ENCODE measurements at regions not wholly inside any gene's neighbourhood (a gene's known extent, or its start where the extent isn't known, plus 50 kb on each side); places are given as distances from the start of the nearest gene placed in this dataset.

GRCh38 chr12:53836119-53836655 lies 84.4 kb upstream of the CISTR start:
- Histone ChIP-seq H3K36me3 (replicated peaks in 1 of 2; ENCODE audit: control insufficient read depth in 2 of 2, insufficient read depth in 2 of 2, low read length in 2 of 2) (no peaks in the 10 kb centered on the region), H3K27me3 (ENCODE audit: control insufficient read depth in 3 of 3, insufficient read depth in 3 of 3, low read depth in 1 of 3, low read length in 3 of 3) (peaks cover 0 to 56% (median 0%) of the 10 kb centered on the region in 3 experiments), H3K9ac (ENCODE audit: low read depth, low read length, poor library complexity) (no peak overlapping the region), H3K4me3 (ENCODE audit: low read length in 2 of 2) (no peak overlapping the region), H2BK15ac (ENCODE audit: low read length) (no peak overlapping the region), H3K4ac (ENCODE audit: low read length) (no peak overlapping the region), H3K4me1 (ENCODE audit: control insufficient read depth in 2 of 2, insufficient read depth in 1 of 2, low read depth in 1 of 2, low read length in 2 of 2) (no peaks in the 10 kb centered on the region), H2AK5ac (ENCODE audit: low read depth, low read length) (no peak overlapping the region), H3K79me1 (ENCODE audit: low read depth, low read length) (no peaks in the 10 kb centered on the region), H4K91ac (ENCODE audit: low read depth, low read length, poor library complexity) (no peak overlapping the region), H3K9me3 (replicated peaks in 1 of 2; ENCODE audit: control insufficient read depth in 2 of 2, insufficient read depth in 1 of 2, low read depth in 1 of 2, low read length in 2 of 2) (no peaks in the 10 kb centered on the region), H4K8ac (ENCODE audit: low read depth, low read length) (no peak overlapping the region), H3K4me2 (ENCODE audit: insufficient read depth, low read length, poor library complexity, severe bottlenecking) (no peak overlapping the region), H3K27ac (replicated peaks; ENCODE audit: low read length) (no peak overlapping the region), H2BK120ac (ENCODE audit: low read depth, low read length) (no peak overlapping the region), H3K14ac (ENCODE audit: low read length) (no peak overlapping the region), H2BK12ac (ENCODE audit: low read length) (no peak overlapping the region), H3K23ac (ENCODE audit: low read depth, low read length, poor library complexity) (no peak overlapping the region), H2AFZ (ENCODE audit: low read length) (no peak overlapping the region), H2BK5ac (ENCODE audit: low read length) (no peak overlapping the region), H3K18ac (ENCODE audit: low read length) (no peak overlapping the region)
- no peak for DNase-seq (ENCODE audit: low spot score)
- WGBS, 2 donors (ENCODE audit: extremely low coverage in 2 of 2, insufficient read length in 2 of 2, insufficient replicate concordance in 1 of 2): no CpG with 5 or more reads among the region's 5 CpGs

- H4K8ac ChIP-seq (ENCODE audit: low read depth, low read length): no peak overlapping the region
- no CpG with 5 or more reads among the region's 2 CpGs for WGBS, 2 donors (ENCODE audit: extremely low coverage in 2 of 2, insufficient read length in 2 of 2, insufficient replicate concordance in 1 of 2)
- H3K18ac ChIP-seq (ENCODE audit: low read length): no peak overlapping the region
- no peaks in the 10 kb centered on the region for H3K79me1 ChIP-seq (ENCODE audit: low read depth, low read length)
- H3K4me2 ChIP-seq (ENCODE audit: insufficient read depth, low read length, poor library complexity, severe bottlenecking): no peak overlapping the region
- H3K4ac ChIP-seq (ENCODE audit: low read length): no peak overlapping the region
- H3K4me1 ChIP-seq (ENCODE audit: control insufficient read depth in 2 of 2, insufficient read depth in 1 of 2, low read depth in 1 of 2, low read length in 2 of 2): peaks cover 0 to 2% of the 10 kb centered on the region in 2 donors
- H4K91ac ChIP-seq (ENCODE audit: low read depth, low read length, poor library complexity): no peak overlapping the region
- H3K9me3 ChIP-seq (replicated peaks in 1 of 2; ENCODE audit: control insufficient read depth in 2 of 2, insufficient read depth in 1 of 2, low read depth in 1 of 2, low read length in 2 of 2): no peaks in the 10 kb centered on the region
- H3K14ac ChIP-seq (ENCODE audit: low read length): no peak overlapping the region
- peaks cover 0 to 47% (median 0%) of the 10 kb centered on the region in 3 experiments for H3K27me3 ChIP-seq (ENCODE audit: control insufficient read depth in 3 of 3, insufficient read depth in 3 of 3, low read depth in 1 of 3, low read length in 3 of 3)
- H3K9ac ChIP-seq (ENCODE audit: low read depth, low read length, poor library complexity): no peak overlapping the region
- H2BK12ac ChIP-seq (ENCODE audit: low read length): no peak overlapping the region
- H2AK5ac ChIP-seq (ENCODE audit: low read depth, low read length): no peak overlapping the region
- no peak overlapping the region for H2AFZ ChIP-seq (ENCODE audit: low read length)
- H2BK15ac ChIP-seq (ENCODE audit: low read length): no peak overlapping the region
- H2BK5ac ChIP-seq (ENCODE audit: low read length): no peak overlapping the region
- H3K36me3 ChIP-seq (replicated peaks in 1 of 2; ENCODE audit: control insufficient read depth in 2 of 2, insufficient read depth in 2 of 2, low read length in 2 of 2): no peaks in the 10 kb centered on the region
- DNase-seq (ENCODE audit: low spot score): no peak
- no peak overlapping the region for H3K4me3 ChIP-seq (ENCODE audit: low read length in 2 of 2)
- H2BK120ac ChIP-seq (ENCODE audit: low read depth, low read length): no peak overlapping the region
- H3K23ac ChIP-seq (ENCODE audit: low read depth, low read length, poor library complexity): no peak overlapping the region
- no peak overlapping the region for H3K27ac ChIP-seq (replicated peaks; ENCODE audit: low read length)
Observed at GRCh38 chr12:53838978-53839377, 87.2 kb upstream of the CISTR start.

GRCh38 chr12:53840316-53840715 lies 88.5 kb upstream of the CISTR start:
- Histone ChIP-seq H3K18ac (ENCODE audit: low read length) (no peak overlapping the region), H2BK12ac (ENCODE audit: low read length) (no peak overlapping the region), H2AK5ac (ENCODE audit: low read depth, low read length) (no peak overlapping the region), H3K79me1 (ENCODE audit: low read depth, low read length) (no peaks in the 10 kb centered on the region), H4K91ac (ENCODE audit: low read depth, low read length, poor library complexity) (no peak overlapping the region), H3K14ac (ENCODE audit: low read length) (no peak overlapping the region), H3K27me3 (ENCODE audit: control insufficient read depth in 3 of 3, insufficient read depth in 3 of 3, low read depth in 1 of 3, low read length in 3 of 3) (peaks cover 0 to 47% (median 0%) of the 10 kb centered on the region in 3 experiments), H2AFZ (ENCODE audit: low read length) (no peak overlapping the region), H3K36me3 (replicated peaks in 1 of 2; ENCODE audit: control insufficient read depth in 2 of 2, insufficient read depth in 2 of 2, low read length in 2 of 2) (no peaks in the 10 kb centered on the region), H3K4me1 (ENCODE audit: control insufficient read depth in 2 of 2, insufficient read depth in 1 of 2, low read depth in 1 of 2, low read length in 2 of 2) (peaks cover 0 to 5% of the 10 kb centered on the region in 2 donors), H3K27ac (replicated peaks; ENCODE audit: low read length) (no peak overlapping the region), H4K8ac (ENCODE audit: low read depth, low read length) (no peak overlapping the region), H3K9ac (ENCODE audit: low read depth, low read length, poor library complexity) (no peak overlapping the region), H2BK15ac (ENCODE audit: low read length) (no peak overlapping the region), H2BK5ac (ENCODE audit: low read length) (no peak overlapping the region), H2BK120ac (ENCODE audit: low read depth, low read length) (no peak overlapping the region), H3K4ac (ENCODE audit: low read length) (no peak overlapping the region), H3K9me3 (replicated peaks in 1 of 2; ENCODE audit: control insufficient read depth in 2 of 2, insufficient read depth in 1 of 2, low read depth in 1 of 2, low read length in 2 of 2) (no peaks in the 10 kb centered on the region), H3K4me3 (ENCODE audit: low read length in 2 of 2) (no peak overlapping the region), H3K4me2 (ENCODE audit: insufficient read depth, low read length, poor library complexity, severe bottlenecking) (no peak overlapping the region), H3K23ac (ENCODE audit: low read depth, low read length, poor library complexity) (no peak overlapping the region)
- no CpG with 5 or more reads among the region's 4 CpGs for WGBS, 2 donors (ENCODE audit: extremely low coverage in 2 of 2, insufficient read length in 2 of 2, insufficient replicate concordance in 1 of 2)
- DNase-seq (ENCODE audit: low spot score): no peak

GRCh38 chr12:53842686-53843085 lies 90.9 kb upstream of the CISTR start:
- H3K4ac ChIP-seq (ENCODE audit: low read length): no peak overlapping the region
- no peak overlapping the region for H3K27ac ChIP-seq (replicated peaks; ENCODE audit: low read length)
- H4K91ac ChIP-seq (ENCODE audit: low read depth, low read length, poor library complexity): no peak overlapping the region
- H3K9me3 ChIP-seq (replicated peaks in 1 of 2; ENCODE audit: control insufficient read depth in 2 of 2, insufficient read depth in 1 of 2, low read depth in 1 of 2, low read length in 2 of 2): no peaks in the 10 kb centered on the region
- no peak overlapping the region for H2BK5ac ChIP-seq (ENCODE audit: low read length)
- H3K4me1 ChIP-seq (ENCODE audit: control insufficient read depth in 2 of 2, insufficient read depth in 1 of 2, low read depth in 1 of 2, low read length in 2 of 2): peaks cover 0 to 5% of the 10 kb centered on the region in 2 donors
- H3K14ac ChIP-seq (ENCODE audit: low read length): no peak overlapping the region
- no peak overlapping the region for H2BK120ac ChIP-seq (ENCODE audit: low read depth, low read length)
- no peak overlapping the region for H3K4me3 ChIP-seq (ENCODE audit: low read length in 2 of 2)
- peaks cover 0 to 50% (median 0%) of the 10 kb centered on the region in 3 experiments for H3K27me3 ChIP-seq (ENCODE audit: control insufficient read depth in 3 of 3, insufficient read depth in 3 of 3, low read depth in 1 of 3, low read length in 3 of 3)
- no peak overlapping the region for H2AK5ac ChIP-seq (ENCODE audit: low read depth, low read length)
- H2BK12ac ChIP-seq (ENCODE audit: low read length): no peak overlapping the region
- H3K18ac ChIP-seq (ENCODE audit: low read length): no peak overlapping the region
- no peak overlapping the region for H2AFZ ChIP-seq (ENCODE audit: low read length)
- H4K8ac ChIP-seq (ENCODE audit: low read depth, low read length): no peak overlapping the region
- H3K9ac ChIP-seq (ENCODE audit: low read depth, low read length, poor library complexity): no peak overlapping the region
- H3K79me1 ChIP-seq (ENCODE audit: low read depth, low read length): no peaks in the 10 kb centered on the region
- no peaks in the 10 kb centered on the region for H3K36me3 ChIP-seq (replicated peaks in 1 of 2; ENCODE audit: control insufficient read depth in 2 of 2, insufficient read depth in 2 of 2, low read length in 2 of 2)
- H3K23ac ChIP-seq (ENCODE audit: low read depth, low read length, poor library complexity): no peak overlapping the region
- H2BK15ac ChIP-seq (ENCODE audit: low read length): no peak overlapping the region
- DNase-seq (ENCODE audit: low spot score): no peak
- WGBS, 2 donors (ENCODE audit: extremely low coverage in 2 of 2, insufficient read length in 2 of 2, insufficient replicate concordance in 1 of 2): no CpG with 5 or more reads among the region's 6 CpGs
- H3K4me2 ChIP-seq (ENCODE audit: insufficient read depth, low read length, poor library complexity, severe bottlenecking): no peak overlapping the region

All from neuronal stem cell (in vitro differentiated cells).